HK-2 (cell line): ENCODE measurements at regions not wholly inside any gene's neighbourhood (a gene's known extent, or its start where the extent isn't known, plus 50 kb on each side); places are given as distances from the start of the nearest gene placed in this dataset.
"Not testable (repeated sequence)": the region's sequence is repeated elsewhere in the genome, so short reads cannot be mapped to it uniquely, and the experiment has no call there.

Experiments
- DNase-seq: peaks from one replicate; pipeline ENCODE4 v3.0.0-alpha.2; 2018; ENCODE audit not compliant: unreplicated experiment

DNA sequence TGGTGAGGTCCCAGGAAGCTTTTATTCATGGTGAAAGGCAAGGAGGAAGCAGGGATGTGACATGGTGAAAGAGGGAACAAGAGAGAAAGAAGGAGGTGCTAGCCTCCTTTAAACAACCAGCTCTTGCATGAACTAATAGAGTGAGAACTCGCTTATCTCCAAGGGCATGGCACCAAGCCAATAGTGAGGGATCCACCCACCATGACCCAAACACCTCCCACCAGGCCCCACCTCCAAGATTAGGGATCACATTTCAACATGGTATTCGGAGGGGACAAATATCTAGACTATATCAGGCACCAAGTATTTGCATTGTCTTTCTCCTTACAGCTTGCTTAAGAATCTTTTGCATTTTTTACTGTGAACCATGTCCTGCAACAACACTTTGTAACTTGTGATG, 91.9 kb upstream of the DHRS4 start:
- DNase-seq: no peak

DNA sequence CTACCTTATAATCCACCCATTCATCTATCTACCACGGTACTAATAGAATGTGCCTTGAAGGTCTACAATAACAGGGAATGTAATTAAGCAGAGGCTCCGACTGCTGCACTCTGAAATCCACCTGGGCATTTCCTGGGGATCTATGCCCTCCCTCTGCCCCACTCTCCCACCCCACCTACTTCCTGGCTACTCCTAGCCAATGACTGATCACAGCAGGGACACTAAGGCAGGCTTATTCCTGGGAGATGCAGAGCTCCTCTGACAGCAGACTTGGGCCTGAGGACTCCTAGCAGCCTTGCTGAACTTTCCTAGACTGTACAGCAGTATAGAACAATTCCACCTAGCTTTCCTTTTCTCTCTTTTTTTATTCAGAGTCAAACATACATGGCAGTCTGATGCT, 91.1 kb upstream of the DHRS4 start:
- DNase-seq: no peak

DNA sequence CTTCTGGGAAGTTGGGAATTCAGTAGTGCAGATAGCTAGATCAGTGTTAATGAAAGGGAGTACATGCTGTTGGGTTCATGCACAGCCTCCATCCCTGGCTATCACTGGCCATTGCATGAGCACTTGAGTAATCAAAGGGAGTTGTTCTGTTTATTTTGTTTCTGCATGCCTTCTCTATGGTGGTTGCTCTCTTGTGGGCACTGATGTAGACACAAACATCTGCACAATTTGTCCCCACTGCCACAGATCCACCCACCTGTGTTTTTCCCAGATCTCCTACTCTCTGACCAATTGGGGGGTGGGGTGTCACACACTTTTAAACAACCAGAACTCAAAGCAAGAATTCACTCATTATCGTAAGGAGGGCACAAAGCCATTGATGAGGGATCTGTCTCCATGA, 89.7 kb upstream of the DHRS4 start:
- DNase-seq: no peak

DNA sequence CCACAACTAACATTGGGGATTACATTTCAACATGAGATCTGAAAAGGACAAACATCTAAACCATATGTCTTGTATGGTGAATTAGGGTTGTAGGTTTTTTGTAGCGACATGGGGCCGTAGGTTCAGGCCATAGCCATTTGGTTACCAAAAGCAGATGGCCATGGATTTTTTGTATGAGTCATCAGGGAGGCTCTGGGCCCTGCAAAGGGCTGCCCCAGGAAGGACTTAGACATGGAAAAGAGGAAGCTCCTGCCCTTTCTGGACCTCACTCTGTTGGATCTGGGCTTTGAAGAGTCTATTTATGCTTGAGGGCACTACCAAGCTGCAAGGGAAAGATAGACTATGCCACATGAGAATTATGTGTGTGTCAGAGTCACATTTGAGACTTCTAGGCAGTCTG, 89.3 kb upstream of the DHRS4 start:
- DNase-seq: no peak

DNA sequence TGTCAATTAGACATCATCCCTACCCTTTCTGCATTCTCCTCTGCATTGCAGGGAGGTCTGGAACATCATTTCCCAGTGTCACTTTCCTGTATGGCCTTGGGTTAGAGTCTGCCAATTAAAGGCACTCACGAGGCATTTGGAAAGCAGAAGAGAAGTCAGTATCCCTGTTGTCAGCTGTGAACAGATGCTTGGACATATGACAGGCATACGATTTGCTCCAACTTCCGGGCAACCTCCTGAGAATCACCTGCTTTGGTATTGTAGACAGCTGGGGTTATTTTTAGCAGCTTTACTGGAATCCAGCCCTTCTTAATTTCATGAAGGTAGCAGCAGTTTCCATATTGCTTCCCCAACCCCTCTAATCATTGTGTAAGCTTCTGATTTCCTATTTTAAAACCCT, 88.7 kb upstream of the DHRS4 start:
- no peak for DNase-seq

DNA sequence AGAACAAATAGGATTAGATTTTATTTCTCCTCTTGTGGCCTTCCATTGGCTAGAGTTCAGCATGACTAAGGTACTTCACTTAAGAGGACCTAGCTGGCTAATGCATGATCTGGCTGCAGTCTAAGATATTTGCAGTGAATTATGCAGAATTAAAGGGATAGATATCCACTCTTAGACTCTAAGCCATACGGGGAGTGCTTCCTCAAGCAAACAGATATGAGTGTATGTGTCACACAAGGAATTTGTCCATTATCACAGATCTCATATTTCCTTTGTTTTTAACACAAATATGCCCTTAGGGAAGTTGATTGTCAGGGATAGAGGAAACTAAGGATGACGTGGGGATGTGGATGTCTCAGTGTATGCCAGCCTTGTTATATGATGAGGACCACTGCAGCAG, 88.1 kb upstream of the DHRS4 start:
- no peak for DNase-seq

DNA sequence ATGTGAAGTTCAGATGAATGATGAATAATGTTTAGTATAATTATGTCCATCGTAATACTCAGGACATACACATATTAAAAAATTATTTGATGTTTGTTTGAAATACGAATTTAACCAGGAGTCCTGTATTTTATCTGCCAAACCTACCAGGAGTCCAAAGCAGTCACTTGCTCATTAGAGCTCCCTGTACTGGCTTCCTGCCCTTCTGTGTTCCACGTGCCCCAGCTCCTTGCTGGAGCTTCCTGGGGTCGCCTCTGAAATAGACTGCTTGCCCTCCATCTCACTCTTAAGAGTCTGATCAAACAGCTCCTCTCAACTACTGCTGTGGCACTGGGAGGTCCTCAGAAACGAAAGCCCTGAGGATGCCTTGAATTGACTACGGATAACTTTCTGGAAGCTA, 87.3 kb upstream of the DHRS4 start:
- DNase-seq: no peak

DNA sequence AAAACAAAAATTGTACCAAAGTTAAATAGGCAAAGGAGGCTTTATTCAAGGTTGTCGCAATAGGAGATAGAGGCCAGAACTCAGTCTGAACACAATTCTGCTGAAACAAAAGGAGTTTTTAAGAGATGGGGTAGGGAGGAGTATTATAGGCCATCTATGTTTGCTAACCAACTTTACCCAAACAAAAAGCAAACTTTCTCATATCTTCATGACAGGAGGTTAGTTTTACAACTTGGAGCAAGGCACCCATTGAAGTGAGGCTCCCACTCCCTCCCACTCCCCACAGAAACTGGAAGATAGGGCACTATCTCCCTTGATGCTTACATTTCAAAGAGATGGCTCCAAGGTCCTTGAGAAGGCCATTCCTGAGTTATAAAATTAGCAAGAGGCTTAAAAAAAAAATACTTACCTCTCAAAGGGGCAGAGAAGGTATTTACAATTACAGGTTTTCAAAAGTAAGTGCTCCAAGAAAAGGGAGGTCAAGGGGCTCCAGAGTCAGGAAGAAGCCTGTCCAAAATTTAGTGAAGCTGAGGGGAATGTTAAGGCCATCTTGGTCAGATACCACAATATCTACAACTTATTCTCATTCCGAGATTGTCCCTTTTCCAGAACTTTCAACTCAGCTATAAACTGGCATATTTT, 84.4 kb upstream of the DHRS4 start:
- no peak for DNase-seq

DNA sequence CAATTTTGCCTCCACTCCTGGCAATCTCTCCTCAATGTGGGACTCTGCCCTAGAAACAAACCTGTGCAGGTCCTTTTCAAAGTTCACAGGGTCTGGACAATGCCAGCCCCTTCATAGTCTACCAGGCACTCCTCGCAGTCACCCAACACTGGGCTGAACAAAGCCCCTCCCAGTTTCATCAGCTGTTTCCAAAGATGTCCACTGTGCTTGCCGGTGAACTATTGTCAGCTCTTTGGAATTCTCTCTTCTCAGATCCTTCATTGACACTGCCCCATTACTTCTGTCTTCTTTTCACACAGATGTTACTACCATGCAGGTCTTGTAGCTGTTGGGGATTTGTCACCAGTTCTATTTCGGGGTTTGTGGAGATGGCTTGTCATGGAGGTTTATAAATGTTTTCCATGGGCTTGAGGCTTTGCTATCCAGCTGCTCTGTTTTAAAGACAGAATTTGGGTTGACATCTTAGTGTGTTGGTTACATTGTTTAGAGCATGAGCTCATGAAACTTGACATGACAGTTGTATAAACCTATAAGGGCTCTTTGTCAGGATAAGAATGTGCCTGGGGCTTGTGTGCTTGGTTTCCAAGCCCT, 77.3 kb upstream of the DHRS4 start:
- DNase-seq: no peak

DNA sequence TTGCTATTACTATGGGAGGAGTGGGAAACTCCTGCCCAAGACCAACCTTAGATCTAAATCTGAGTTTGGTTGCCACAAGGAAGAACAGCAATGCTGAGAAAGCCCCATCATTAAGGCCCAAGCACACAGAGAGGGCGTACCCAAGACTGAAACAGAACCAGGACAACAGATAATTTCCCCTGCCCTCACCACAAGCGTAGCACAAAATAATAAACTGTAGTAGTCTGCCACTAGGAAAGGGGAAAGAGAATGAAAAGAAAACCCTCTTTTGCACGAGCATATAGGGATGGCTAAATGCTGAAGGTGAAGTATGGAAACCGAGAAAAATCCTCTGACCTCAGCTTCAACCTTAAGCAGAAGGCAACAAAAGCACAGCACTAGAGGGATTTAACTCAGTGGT, 76.5 kb upstream of the DHRS4 start:
- no peak for DNase-seq

DNA sequence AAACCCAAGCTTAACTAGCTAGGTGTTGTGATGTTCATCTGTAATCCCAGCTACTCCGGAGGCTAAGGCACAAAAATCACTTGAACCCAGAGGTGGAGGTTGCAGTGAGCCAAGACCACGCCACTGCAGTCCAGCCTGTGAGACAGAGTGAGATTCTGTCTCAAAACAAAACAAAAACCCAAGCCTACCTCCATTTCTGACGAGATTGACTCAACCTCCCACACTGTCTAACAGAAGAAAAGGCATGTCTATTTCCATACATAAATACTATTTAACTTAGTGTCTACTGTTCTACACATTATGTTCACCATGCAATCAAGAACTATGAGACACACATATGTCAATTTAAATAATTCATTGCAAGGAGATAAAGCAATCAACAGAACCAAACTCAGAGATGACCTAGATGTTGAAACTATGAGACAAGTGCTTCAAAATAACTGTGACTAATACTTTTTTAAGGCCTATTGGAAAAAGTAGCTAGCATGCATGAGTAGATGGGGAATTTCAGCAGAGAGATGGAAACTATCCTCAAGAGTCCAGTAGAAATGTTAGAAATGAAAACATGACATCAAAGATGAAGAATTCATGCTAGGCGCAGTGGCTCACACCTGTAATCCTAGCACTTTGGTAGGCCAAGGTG, 75.9 kb upstream of the DHRS4 start:
- DNase-seq: no peak

DNA sequence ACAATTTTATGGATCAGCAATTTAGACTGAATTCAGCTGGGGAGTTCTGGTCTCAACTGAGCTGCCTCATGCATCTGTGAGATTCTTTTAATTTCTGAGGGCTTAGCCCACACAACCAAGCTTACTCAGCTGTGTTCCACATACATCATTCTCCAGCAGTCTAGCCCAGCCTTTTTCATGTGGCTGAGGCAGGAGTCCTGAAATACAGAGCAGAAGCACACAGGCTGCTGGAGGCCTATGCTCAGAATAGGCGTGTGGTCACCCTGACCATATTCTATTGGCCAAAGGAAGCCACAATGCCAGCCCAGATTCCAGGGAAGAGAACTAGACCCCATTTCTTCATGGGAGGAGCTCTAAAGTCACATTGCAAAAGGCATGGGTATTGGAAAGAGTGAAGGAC, 72.3 kb upstream of the DHRS4 start:
- no peak for DNase-seq

DNA sequence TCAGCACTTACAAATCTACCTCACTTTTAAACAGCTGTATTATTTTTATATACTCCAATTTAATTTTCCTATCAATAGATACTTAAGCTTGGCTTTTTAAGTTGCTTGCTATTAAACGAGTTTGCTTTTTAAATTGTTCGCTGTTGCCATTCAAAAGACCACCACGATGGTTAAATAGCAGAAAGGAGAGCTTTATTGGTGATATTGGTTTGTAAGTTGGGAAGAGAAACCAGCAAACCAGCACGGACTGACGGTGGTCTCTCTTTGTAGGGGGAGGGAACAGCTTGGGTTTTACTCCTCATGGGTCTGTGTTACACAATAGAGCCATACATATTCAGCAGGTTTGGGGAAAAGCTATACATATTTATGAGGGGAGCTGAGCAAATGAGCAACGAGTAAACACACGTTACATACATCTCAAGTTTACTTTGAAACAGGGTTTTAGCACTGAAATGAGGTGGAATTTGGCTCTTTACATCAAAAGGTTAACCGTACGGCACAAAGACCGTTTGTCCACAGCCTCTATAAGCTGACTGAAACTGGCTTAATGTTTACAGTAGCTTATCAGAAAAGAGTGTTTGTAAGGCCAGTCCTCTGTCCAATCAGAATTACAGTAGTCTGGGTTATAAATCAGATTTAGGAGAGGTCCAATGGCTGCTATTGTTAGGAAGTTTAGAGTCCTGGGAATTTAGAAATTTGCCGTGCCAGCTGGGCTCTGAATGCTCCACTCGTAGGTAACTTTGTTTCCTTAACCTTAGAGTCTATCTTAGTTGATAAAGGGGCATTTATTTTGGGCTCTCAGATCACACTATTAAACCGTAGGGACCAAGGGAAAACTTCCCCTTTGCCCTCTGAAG, 69.7 kb upstream of the DHRS4 start:
- DNase-seq: no peak

DNA sequence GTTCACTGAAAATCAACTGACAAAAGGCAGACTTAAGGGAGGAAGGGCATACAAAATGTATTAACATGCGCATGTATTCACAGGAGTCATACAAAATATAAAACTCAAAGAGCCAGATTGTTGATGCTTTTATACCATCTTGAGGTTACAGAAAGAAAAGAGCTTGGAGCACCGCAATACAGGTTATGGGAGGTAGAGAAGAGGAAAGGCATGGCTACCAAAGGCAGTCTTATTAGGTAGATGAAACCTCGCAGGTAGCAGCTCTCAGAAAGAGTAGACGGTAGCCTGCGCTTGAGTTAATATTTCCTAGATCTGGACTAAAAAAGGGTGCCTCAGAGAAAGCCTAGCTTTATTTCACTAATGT, 69.0 kb upstream of the DHRS4 start:
- DNase-seq: no peak

DNA sequence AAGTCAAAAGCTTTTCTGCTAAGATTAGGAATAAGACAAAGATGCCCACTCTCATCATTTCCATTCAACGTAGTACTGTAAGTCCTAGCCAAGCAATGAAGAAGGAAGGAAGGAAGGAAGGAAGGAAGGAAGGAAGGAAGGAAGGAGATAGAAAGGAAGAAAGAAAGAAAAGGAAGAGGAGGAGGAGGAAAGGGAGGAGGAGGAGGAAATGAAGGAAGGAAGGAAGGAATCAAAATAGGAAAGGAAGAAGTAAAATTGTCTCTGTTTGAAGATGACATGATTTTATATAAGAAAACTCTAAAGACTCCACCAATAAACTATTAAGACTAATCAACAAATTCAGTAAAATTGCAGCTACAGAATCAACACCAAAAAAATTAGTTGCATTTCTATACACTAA, 66.0 kb upstream of the DHRS4 start:
- DNase-seq: no peak

DNA sequence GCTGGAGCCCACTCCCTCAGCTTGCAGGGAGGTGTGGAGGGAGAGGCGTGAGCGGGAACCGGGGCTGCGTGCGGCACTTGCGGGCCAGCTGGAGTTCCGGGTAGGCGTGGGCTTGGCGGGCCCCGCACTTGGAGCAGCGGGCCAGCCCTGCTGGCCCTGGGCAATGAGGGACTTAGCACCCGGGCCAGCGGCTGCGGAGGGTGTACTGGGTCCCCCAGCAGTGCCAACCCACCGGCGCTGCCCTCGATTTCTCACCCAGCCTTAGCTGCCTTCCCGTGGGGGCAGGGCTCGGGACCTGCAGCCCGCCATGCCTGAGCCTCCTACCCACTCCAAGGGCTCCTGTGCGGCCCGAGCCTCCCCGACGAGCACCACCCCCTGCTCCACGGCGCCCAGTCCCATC, 61.9 kb upstream of the DHRS4 start:
- not testable (repeated sequence) for DNase-seq

DNA sequence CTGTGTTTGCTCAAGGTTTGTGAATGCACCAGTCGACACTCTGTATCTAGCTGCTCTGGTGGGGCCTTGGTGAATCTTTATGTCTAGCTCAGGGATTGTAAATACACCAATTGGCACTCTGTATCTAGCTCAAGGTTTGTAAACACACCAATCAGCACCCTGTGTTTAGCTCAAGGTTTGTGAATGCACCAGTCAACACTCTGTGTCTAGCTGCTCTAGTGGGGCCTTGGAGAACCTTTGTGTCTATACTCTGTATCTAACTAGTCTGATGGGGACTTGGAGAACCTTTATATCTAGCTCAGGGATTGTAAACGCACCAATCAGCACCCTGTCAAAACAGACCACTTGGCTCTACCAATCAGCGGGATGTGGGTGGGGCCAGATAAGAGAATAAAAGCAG, 61.3 kb upstream of the DHRS4 start:
- not testable (repeated sequence) for DNase-seq

DNA sequence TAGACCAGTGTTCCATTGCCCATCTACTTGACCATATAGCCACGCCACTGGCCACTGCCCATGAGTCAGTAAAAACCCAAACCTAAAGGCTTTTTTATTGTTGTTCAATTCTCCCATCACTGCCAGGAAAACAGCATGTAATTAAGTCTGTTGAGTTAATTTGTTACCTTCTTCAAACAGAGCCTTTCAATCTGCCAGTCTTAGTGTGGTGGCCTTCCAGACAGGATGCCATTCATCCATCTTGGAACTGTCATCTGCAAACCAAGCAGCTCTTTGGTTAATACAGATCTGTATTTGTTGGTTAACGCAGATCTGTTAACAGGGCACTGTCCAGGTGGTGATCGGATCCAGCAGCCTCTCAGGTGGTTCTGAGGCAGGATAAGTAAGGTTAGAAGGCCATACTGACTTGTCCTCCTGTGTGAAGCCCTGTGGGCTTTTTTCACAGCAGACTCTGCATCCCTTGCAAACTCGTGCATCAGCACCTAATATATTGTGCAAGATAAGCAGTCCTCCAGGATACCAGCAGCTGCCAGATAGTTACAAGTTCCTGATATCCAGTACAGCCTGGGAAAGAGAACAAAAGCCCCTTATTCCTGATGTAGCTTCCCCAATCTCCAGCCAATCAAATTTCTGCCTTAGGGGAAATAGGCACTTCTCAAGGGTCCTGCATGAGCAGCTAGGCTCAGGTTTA, 59.1 kb upstream of the DHRS4 start:
- DNase-seq: no peak

DNA sequence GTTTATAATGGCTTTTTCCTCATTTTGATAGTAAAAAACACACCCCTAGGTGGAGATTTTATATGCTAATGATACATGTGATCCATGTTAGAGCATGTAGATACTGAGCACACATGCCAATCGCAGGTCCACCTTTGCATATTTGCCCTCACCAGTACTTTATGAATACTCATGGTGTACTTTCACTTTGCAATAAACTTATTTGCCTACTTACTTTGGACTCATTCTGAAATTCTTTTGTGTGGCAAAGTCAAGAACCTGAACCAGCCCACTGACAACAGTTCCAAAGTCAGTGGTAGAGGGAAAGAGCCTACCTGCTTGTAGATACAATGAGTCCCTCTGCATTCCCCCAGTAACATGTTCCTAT, 58.5 kb upstream of the DHRS4 start:
- no peak for DNase-seq

DNA sequence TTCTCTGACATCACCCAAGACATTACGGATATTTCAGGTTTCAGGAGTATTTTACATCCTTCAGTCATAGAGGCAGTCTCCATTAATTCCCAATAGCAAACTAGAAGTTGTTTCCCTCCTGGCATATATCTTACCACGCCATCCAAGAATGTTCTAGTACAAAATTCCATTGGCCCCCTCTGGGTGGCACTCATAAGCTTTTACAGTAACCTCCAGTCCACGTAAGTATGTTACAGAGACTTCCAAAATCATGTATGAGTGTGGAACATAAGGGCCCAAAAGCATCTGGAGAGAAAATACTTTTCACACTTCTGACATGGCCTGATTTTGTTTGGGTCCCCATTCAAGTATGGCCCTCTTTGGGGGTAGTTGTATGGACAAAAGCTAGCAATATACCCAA, 58.1 kb upstream of the DHRS4 start:
- no peak for DNase-seq

DNA sequence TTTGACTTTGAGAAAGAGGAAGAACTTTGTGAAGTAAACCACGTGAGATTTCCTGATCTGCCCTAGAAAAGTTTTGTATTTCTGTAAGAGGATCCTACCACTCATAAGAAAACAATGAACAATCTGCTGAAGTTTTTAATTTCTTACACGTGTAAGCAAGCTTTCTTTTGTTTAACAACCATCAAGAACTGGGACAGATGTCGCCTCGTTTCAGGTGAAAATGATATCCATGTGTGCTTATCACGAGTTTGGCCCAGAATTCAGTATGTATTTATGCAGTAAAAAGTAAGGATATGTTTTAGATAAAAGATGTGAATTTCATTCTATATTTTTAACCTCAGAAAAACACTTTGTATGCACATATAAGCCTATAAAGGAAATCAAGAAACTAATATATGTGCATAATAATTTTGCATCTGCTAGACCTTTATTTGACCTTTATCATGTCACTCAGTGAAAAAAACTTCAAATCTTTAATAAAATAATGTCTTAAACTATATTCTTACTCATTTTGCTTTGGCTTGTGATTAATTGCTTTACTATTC, 56.9 kb upstream of the DHRS4 start:
- no peak for DNase-seq

DNA sequence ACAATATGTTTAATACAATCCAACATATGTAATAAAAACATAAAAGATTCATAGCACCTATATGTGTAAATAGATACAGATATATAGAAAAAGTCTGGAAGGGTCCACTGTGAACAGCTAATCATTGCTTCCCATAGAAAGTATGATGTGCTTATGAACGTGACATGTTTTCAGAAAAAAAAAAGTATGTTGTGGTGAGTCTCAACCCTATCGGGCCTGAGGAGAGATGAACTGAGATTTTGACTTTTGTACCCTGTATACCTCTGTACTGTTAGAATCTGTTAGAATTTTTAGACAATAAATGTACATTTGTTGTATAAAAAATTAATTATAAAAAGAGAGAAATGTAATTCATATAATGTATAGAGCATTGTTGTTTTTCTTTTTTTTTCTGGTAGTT, 56.3 kb upstream of the DHRS4 start:
- DNase-seq: not testable (repeated sequence)
